H1 (cell line): ENCODE measurements at regions not wholly inside any gene's neighbourhood (a gene's known extent, or its start where the extent isn't known, plus 50 kb on each side); places are given as distances from the start of the nearest gene placed in this dataset.

Experiments used
- CTCF ChIA-PET: fragments of 300-600 bp; sonication (Branson Sonifier 250); formaldehyde crosslinking; loops from one replicate; lab custom pipeline; 2021; ENCODE audit not compliant: partially characterized antibody; lab: Charles Lee
- POLR2A ChIA-PET: fragments of 300-600 bp; sonication (Branson Sonifier 250); formaldehyde crosslinking; loops from one replicate; lab custom pipeline; 2021; ENCODE audit warnings: inconsistent platforms; ENCODE audit not compliant: partially characterized antibody; lab: Charles Lee
- DNase-seq, 2 experiments: peaks; one replicate each; pipeline versions ENCODE4 v3.0.0 to v3.0.0-alpha.2; 2010 to 2022; ENCODE audit warnings: low spot score in 2 of 2, low read depth in 1 of 2, mixed read lengths in 1 of 2
- FAIRE-seq: peaks from 2 replicates; lab custom pipeline; 2011; peaks lifted over from hg19 to GRCh38; lab: Jason Lieb, UNC
- H2AFZ ChIP-seq: 2 replicates; pipeline ENCODE4 v1.8.1; 2012; ENCODE audit warnings: low read length, inconsistent platforms
- H2AK5ac ChIP-seq: 2 replicates; pipeline ENCODE4 v1.6.1; 2013; ENCODE audit warnings: low read depth, low read length
- H2BK120ac ChIP-seq: replicated peaks from 2 replicates; pipeline ENCODE3; 2013; ENCODE audit warnings: low read depth, low read length, inconsistent platforms
- H2BK12ac ChIP-seq: 2 replicates; pipeline ENCODE4 v1.6.1; 2013; ENCODE audit warnings: low read depth, low read length
- H2BK15ac ChIP-seq: 2 replicates; pipeline ENCODE4 v1.6.1; 2013; ENCODE audit warnings: low read length
- H2BK20ac ChIP-seq: 2 replicates; pipeline ENCODE4 v1.6.1; 2013; ENCODE audit warnings: low read length
- H2BK5ac ChIP-seq: 2 replicates; pipeline ENCODE4 v1.6.1; 2013; ENCODE audit warnings: low read depth, low read length
- H3K14ac ChIP-seq: 2 replicates; pipeline ENCODE4 v1.6.1; 2013; ENCODE audit warnings: inconsistent platforms; ENCODE audit not compliant: insufficient read length
- H3K18ac ChIP-seq: 2 replicates; pipeline ENCODE4 v1.6.1; 2013; ENCODE audit warnings: low read length; ENCODE audit errors: extremely low read depth
- H3K23ac ChIP-seq: 2 replicates; pipeline ENCODE4 v1.6.1; 2013; ENCODE audit warnings: inconsistent platforms; ENCODE audit not compliant: insufficient read length
- H3K23me2 ChIP-seq: 2 replicates; pipeline ENCODE4 v1.6.1; 2013; ENCODE audit warnings: low read depth, low read length
- H3K27ac ChIP-seq: 2 replicates; pipeline ENCODE4 v1.6.1; 2011; ENCODE audit warnings: low read depth, low read length, inconsistent platforms
- H3K27me3 ChIP-seq, 4 experiments: replicated peaks in 1 of 4; 1 replicate in 1 of 4; 2 replicates in 3 of 4; pipeline versions ENCODE4 v1.6.1 to v1.8.1; 2011 to 2013; ENCODE audit warnings: low read length in 3 of 4, mild to moderate bottlenecking in 3 of 4, inconsistent platforms in 2 of 4, mixed read lengths in 2 of 4, moderate library complexity in 1 of 4; ENCODE audit not compliant: control insufficient read depth in 3 of 4, insufficient read depth in 3 of 4; ENCODE audit errors: extremely low read depth in 1 of 4
- H3K36me3 ChIP-seq, 4 experiments: 2 replicates each; pipeline versions ENCODE4 v1.6.1 to v1.8.1; 2011 to 2013; ENCODE audit warnings: mild to moderate bottlenecking in 4 of 4, low read length in 3 of 4, moderate library complexity in 2 of 4, control low read depth in 1 of 4, inconsistent platforms in 1 of 4; ENCODE audit not compliant: insufficient read depth in 4 of 4, control insufficient read depth in 2 of 4
- H3K4ac ChIP-seq: replicated peaks from 2 replicates; pipeline ENCODE3; 2013; ENCODE audit warnings: low read length, low read depth, mixed read lengths, inconsistent platforms; ENCODE audit not compliant: insufficient read length
- H3K4me1 ChIP-seq, 4 experiments: replicated peaks in 1 of 4; 1 replicate in 1 of 4; 2 replicates in 3 of 4; pipeline versions ENCODE4 v1.6.1 to v1.8.1; 2011 to 2013; ENCODE audit warnings: low read length in 3 of 4, inconsistent platforms in 2 of 4, mixed read lengths in 1 of 4; ENCODE audit not compliant: insufficient read depth in 4 of 4, control insufficient read depth in 3 of 4
- H3K4me2 ChIP-seq, 2 experiments: 2 replicates each; pipeline versions ENCODE4 v1.6.1 to v1.8.1; 2011 to 2013; ENCODE audit warnings: low read depth in 2 of 2, low read length in 2 of 2, control low read depth in 1 of 2, inconsistent platforms in 1 of 2, mild to moderate bottlenecking in 1 of 2; ENCODE audit not compliant: insufficient read depth in 1 of 2
- H3K4me3 ChIP-seq, 4 experiments: fragments of 200-600, 300-600 bp in 1 of 4; sonication (generic), shearing (Covaris generic), sonication (Bioruptor Twin) in 1 of 4; 2 replicates each; pipeline versions ENCODE4 v1.5.1 to v1.8.1; 2011 to 2016; ENCODE audit warnings: low read length in 4 of 4, low read depth in 3 of 4, control low read depth in 2 of 4, inconsistent platforms in 2 of 4, mild to moderate bottlenecking in 2 of 4, mixed read lengths in 1 of 4, moderate library complexity in 1 of 4; ENCODE audit not compliant: insufficient read depth in 2 of 4; ENCODE audit errors: extremely low read depth in 1 of 4
- H3K56ac ChIP-seq: replicated peaks from 2 replicates; pipeline ENCODE3; 2013; ENCODE audit warnings: low read depth, mild to moderate bottlenecking, mixed read lengths, low read length, inconsistent platforms; ENCODE audit not compliant: insufficient read length
- H3K79me1 ChIP-seq: 2 replicates; pipeline ENCODE4 v1.6.1; 2013; ENCODE audit warnings: low read depth, low read length, control low read depth
- H3K79me2 ChIP-seq, 2 experiments: 2 replicates each; pipeline versions ENCODE4 v1.6.1 to v1.8.1; 2012 to 2013; ENCODE audit warnings: low read length in 2 of 2, mild to moderate bottlenecking in 2 of 2, inconsistent platforms in 1 of 2; ENCODE audit not compliant: insufficient read depth in 2 of 2, control insufficient read depth in 1 of 2
- H3K9ac ChIP-seq, 4 experiments: replicated peaks in 1 of 4; 1 replicate in 1 of 4; 2 replicates in 3 of 4; pipeline versions ENCODE4 v1.6.1 to v1.8.1; 2011 to 2013; ENCODE audit warnings: low read depth in 3 of 4, low read length in 3 of 4, control low read depth in 2 of 4, mild to moderate bottlenecking in 2 of 4, moderate library complexity in 2 of 4, inconsistent platforms in 1 of 4; ENCODE audit errors: extremely low read depth in 1 of 4
- H3K9me3 ChIP-seq, 2 experiments: 2 replicates each; pipeline versions ENCODE4 v1.6.1 to v1.8.1; 2012 to 2013; ENCODE audit warnings: mild to moderate bottlenecking in 2 of 2, moderate library complexity in 2 of 2, control low read depth in 1 of 2, inconsistent platforms in 1 of 2, low read depth in 1 of 2, low read length in 1 of 2, mixed read lengths in 1 of 2; ENCODE audit not compliant: insufficient read depth in 2 of 2
- H4K20me1 ChIP-seq, 2 experiments: replicated peaks in 1 of 2; 2 replicates each; pipeline versions ENCODE3 to v1.8.1; 2011 to 2013; ENCODE audit warnings: inconsistent platforms in 2 of 2, low read length in 2 of 2, mild to moderate bottlenecking in 1 of 2; ENCODE audit not compliant: insufficient read depth in 2 of 2, control insufficient read depth in 1 of 2
- H4K5ac ChIP-seq: 2 replicates; pipeline ENCODE4 v1.6.1; 2013; ENCODE audit warnings: low read length, low read depth, mixed read lengths, inconsistent platforms; ENCODE audit not compliant: insufficient read length
- H4K8ac ChIP-seq: 2 replicates; pipeline ENCODE4 v1.8.0; 2013; ENCODE audit warnings: mild to moderate bottlenecking, moderate library complexity, low read length, inconsistent platforms; ENCODE audit not compliant: insufficient read depth; ENCODE audit errors: extremely low read depth
- H4K91ac ChIP-seq: replicated peaks from 2 replicates; pipeline ENCODE3; 2013; ENCODE audit warnings: low read length, mixed read lengths, inconsistent platforms; ENCODE audit not compliant: insufficient read length
- ATF2 ChIP-seq: IDR thresholded peaks from 2 replicates; pipeline ENCODE4 v1.6.1; 2012; ENCODE audit warnings: low read length, inconsistent platforms
- CTCF ChIP-seq, 3 experiments: IDR thresholded peaks; 1 replicate in 2 of 3; 2 replicates in 1 of 3; pipeline versions ENCODE4 v1.5.1 to v1.6.1; 2011; ENCODE audit warnings: low read length in 3 of 3, mild to moderate bottlenecking in 3 of 3, inconsistent platforms in 2 of 3, low read depth in 1 of 3, moderate library complexity in 1 of 3; ENCODE audit not compliant: insufficient read depth in 1 of 3; ENCODE audit errors: control extremely low read depth in 1 of 3
- RAD21 ChIP-seq, 2 experiments: IDR thresholded peaks in 1 of 2; conservative IDR thresholded peaks in 1 of 2; 2 replicates each; pipeline ENCODE4 v1.6.1; 2011; ENCODE audit warnings: low read depth in 2 of 2, low read length in 2 of 2, improper control_type of control experiment in 1 of 2, inconsistent platforms in 1 of 2, mild to moderate bottlenecking in 1 of 2, moderate library complexity in 1 of 2
- WGBS, 2 experiments: shearing (Covaris generic) in 1 of 2; methylation state at CpG; one replicate each; pipeline versions ENCODE4 v1.1.6 to v1.1.7; 2013 to 2015; ENCODE audit warnings: low lambda C conversion rate in 2 of 2, mixed read lengths in 2 of 2, inconsistent platforms in 1 of 2, low coverage in 1 of 2, missing lambda C conversion rate in 1 of 2; ENCODE audit not compliant: insufficient replicate concordance in 2 of 2, insufficient coverage in 1 of 2, insufficient read length in 1 of 2; ENCODE audit errors: extremely low coverage in 1 of 2, missing lambda C conversion rate in 1 of 2; 5-methylcytosine and 5-hydroxymethylcytosine counted together

- Histone ChIP-seq H4K91ac (peak overlapping the region; percentile 30), H3K4me2 (no peak overlapping the region), H3K18ac (no peak overlapping the region; the same call in 1 of the 2 replicates), H3K4me3 (no peak overlapping the region), H3K79me1 (no peaks in the 10 kb centered on the region), H3K79me2 (no peaks in the 10 kb centered on the region), H3K27ac (no peak overlapping the region), H3K9me3 (no peaks in the 10 kb centered on the region), H2AK5ac (no peak overlapping the region), H3K27me3 (no peaks in the 10 kb centered on the region), H3K23me2 (no peaks in the 10 kb centered on the region), H2AFZ (no peak overlapping the region), H4K5ac (no peak overlapping the region), H2BK20ac (no peak overlapping the region), H4K8ac (no peak overlapping the region; the same call in 1 of the 2 replicates), H2BK5ac (no peak overlapping the region), H2BK12ac (no peak overlapping the region), H3K23ac (no peak overlapping the region), H3K4ac (peak overlapping the region; percentile 46), H3K14ac (no peak overlapping the region), H3K9ac (no peak overlapping the region), H3K36me3 (no peaks in the 10 kb centered on the region), H3K4me1 (0 out of 7 replicates have a peak, but pooled peaks cover 0 to 3% (median 0%) of the 10 kb centered on the region in 4 experiments), H2BK120ac (no peak overlapping the region), H2BK15ac (no peak overlapping the region), H4K20me1 (no peaks in the 10 kb centered on the region), H3K56ac (no peak overlapping the region)
- FAIRE-seq (peak; percentile 90), DNase-seq (peak in 1 of 2 experiments; percentile 49)
- ChIA-PET POLR2A (no interaction called here), CTCF (interaction anchor here (0.6 to 1.7 kb wide), 8 partner anchors 12 to 675 kb away, joined by 3 to 4 read pairs (median 4); no protein-coding TSS in a partner anchor)
- WGBS, 2 experiments: no CpG with 5 or more reads among the region's 1 CpG
- TF ChIP-seq ATF2 (no peak), CTCF (IDR thresholded peaks at IDR 0.05; ENCODE audit: control extremely low read depth in 1 of 3, insufficient read depth in 1 of 3, low read depth in 1 of 3, low read length in 3 of 3) (peak; percentile 10 to 57 (median 35); a peak in 3 of 4 replicates), RAD21 (IDR thresholded peaks at IDR 0.05 in 1 of 2, conservative IDR thresholded peaks at IDR 0.05 in 1 of 2; ENCODE audit: low read depth in 2 of 2, low read length in 2 of 2) (peak; percentile 64 to 70)
Measured at GRCh38 chrX:128781506-128781905, 729.3 kb upstream of the ACTRT1 start.
